ENCODE measurements at regions not wholly inside any gene's neighbourhood (a gene's known extent, or its start where the extent isn't known, plus 50 kb on each side); places are given as distances from the start of the nearest gene placed in this dataset.
"Not testable (repeated sequence)": the region's sequence is repeated elsewhere in the genome, so short reads cannot be mapped to it uniquely, and the experiment has no call there.

GRCh38 chr5:171726819-171727218 is 58.8 kb upstream of the SMIM23 start:
- DNase-seq = not testable (repeated sequence)

GRCh38 chr5:171728686-171729085 is 56.9 kb upstream of the SMIM23 start:
- no peak for DNase-seq

Measured in stimulated activated CD4-positive, alpha-beta T cell treated with anti-CD3 and anti-CD28 coated beads, Interleukin-1b, Interleukin-23, amount 100 ng/mL, for 48 hours (primary cell).